NCI-H2196 (cell line): ENCODE measurements at regions not wholly inside any gene's neighbourhood (a gene's known extent, or its start where the extent isn't known, plus 50 kb on each side); places are given as distances from the start of the nearest gene placed in this dataset.

Experiments used
- DNase-seq: peaks from one replicate; lab custom pipeline; 2025; ENCODE audit not compliant: unreplicated experiment; lab: John Stamatoyannopoulos, UW

GRCh38 chr5:56493766-56494165 is 260.6 kb upstream of the ANKRD55 start:
- no peak for DNase-seq

- DNase-seq = no peak
Measured at GRCh38 chr5:56493308-56493707, 260.2 kb upstream of the ANKRD55 start.

- no peak for DNase-seq
Measured at GRCh38 chr5:56492812-56493211, 259.7 kb upstream of the ANKRD55 start.

GRCh38 chr5:56490971-56491468 is 257.9 kb upstream of the ANKRD55 start:
- DNase-seq = no peak

- DNase-seq = no peak
Measured at GRCh38 chr5:56489272-56489671, 256.1 kb upstream of the ANKRD55 start.

GRCh38 chr5:56487528-56488115 is 254.5 kb upstream of the ANKRD55 start:
- DNase-seq = no peak

- DNase-seq = no peak
Measured at GRCh38 chr5:56482363-56482762, 249.2 kb upstream of the ANKRD55 start.

- no peak for DNase-seq
Measured at GRCh38 chr5:56481428-56482357, 248.6 kb upstream of the ANKRD55 start.

GRCh38 chr5:56480705-56481427 is 247.7 kb upstream of the ANKRD55 start:
- no peak for DNase-seq

- DNase-seq = no peak
Measured at GRCh38 chr5:56480078-56480704, 247.1 kb upstream of the ANKRD55 start.

- DNase-seq = no peak
Measured at GRCh38 chr5:56479696-56480077, 246.6 kb upstream of the ANKRD55 start.

- DNase-seq = no peak
Measured at GRCh38 chr5:56479126-56479525, 246.0 kb upstream of the ANKRD55 start.

GRCh38 chr5:56478062-56478461 is 244.9 kb upstream of the ANKRD55 start:
- DNase-seq = no peak

GRCh38 chr5:56476487-56476856 is 243.3 kb upstream of the ANKRD55 start:
- DNase-seq = no peak

GRCh38 chr5:56475689-56476486 is 242.8 kb upstream of the ANKRD55 start:
- no peak for DNase-seq

GRCh38 chr5:56471707-56472106 is 238.6 kb upstream of the ANKRD55 start:
- no peak for DNase-seq

GRCh38 chr5:56470007-56470406 is 236.9 kb upstream of the ANKRD55 start:
- no peak for DNase-seq

GRCh38 chr5:56468277-56468676 is 235.1 kb upstream of the ANKRD55 start:
- DNase-seq = no peak

GRCh38 chr5:56467176-56467717 is 234.1 kb upstream of the ANKRD55 start:
- no peak for DNase-seq

GRCh38 chr5:56466136-56466816 is 233.1 kb upstream of the ANKRD55 start:
- DNase-seq = no peak
